NB4 (cell line): ENCODE measurements at regions not wholly inside any gene's neighbourhood (a gene's known extent, or its start where the extent isn't known, plus 50 kb on each side); places are given as distances from the start of the nearest gene placed in this dataset.

Source experiments
- DNase-seq: peaks from one replicate; pipeline ENCODE4 v3.0.0; 2010; ENCODE audit warnings: low read depth
- H3K4me3 ChIP-seq: one replicate; pipeline ENCODE4 v1.5.1; 2011; ENCODE audit warnings: mild to moderate bottlenecking, low read depth, low read length, moderate library complexity
- CTCF ChIP-seq: IDR thresholded peaks from one replicate; pipeline ENCODE4 v1.5.1; 2012; ENCODE audit warnings: low read depth, low read length
- MAX ChIP-seq: IDR thresholded peaks from 2 replicates; pipeline ENCODE4 v1.6.1; 2011; ENCODE audit warnings: low read depth, low read length
- MYC ChIP-seq: IDR thresholded peaks from 2 replicates; pipeline ENCODE4 v1.6.1; 2011; ENCODE audit warnings: low read depth, low read length
- POLR2A ChIP-seq: IDR thresholded peaks from 2 replicates; pipeline ENCODE4 v1.6.1; 2011; ENCODE audit warnings: mild to moderate bottlenecking; ENCODE audit not compliant: insufficient read length; ENCODE audit errors: extremely low read depth

GRCh38 chr1:22370190-22370498 lies 81.5 kb upstream of the ZBTB40 start:
- H3K4me3 ChIP-seq = no peak overlapping the region
- no peak for DNase-seq
- TF ChIP-seq POLR2A (no peak), MAX (no peak), MYC (no peak), CTCF (no peak)

- H3K4me3 ChIP-seq = no peak overlapping the region
- no peak for TF ChIP-seq MAX
- TF ChIP-seq POLR2A = no peak
- no peak for TF ChIP-seq CTCF
- no peak for TF ChIP-seq MYC
- DNase-seq = no peak
These were observed 80.2 kb upstream of the ZBTB40 start for GRCh38 chr1:22371408-22371807.

- H3K4me3 ChIP-seq = no peak overlapping the region
- DNase-seq = no peak
- TF ChIP-seq MAX (no peak), CTCF (no peak), POLR2A (no peak), MYC (no peak)
These were observed 78.4 kb upstream of the ZBTB40 start for GRCh38 chr1:22373252-22373651.

- no peak for DNase-seq
- no peak overlapping the region for H3K4me3 ChIP-seq
- no peak for TF ChIP-seq MYC
These were observed 77.7 kb upstream of the ZBTB40 start for GRCh38 chr1:22374001-22374400.

GRCh38 chr1:22375601-22376000 lies 76.0 kb upstream of the ZBTB40 start:
- H3K4me3 ChIP-seq = no peak overlapping the region
- TF ChIP-seq MYC (no peak), CTCF (no peak), POLR2A (no peak), MAX (no peak)
- DNase-seq = no peak

- no peak overlapping the region for H3K4me3 ChIP-seq
- TF ChIP-seq POLR2A = no peak
- TF ChIP-seq CTCF = no peak
- TF ChIP-seq MAX = no peak
- DNase-seq = no peak
These were observed 75.7 kb upstream of the ZBTB40 start for GRCh38 chr1:22376001-22376400.

GRCh38 chr1:22376546-22376945 lies 75.1 kb upstream of the ZBTB40 start:
- H3K4me3 ChIP-seq = no peak overlapping the region
- no peak for DNase-seq
- TF ChIP-seq MYC (no peak), CTCF (no peak), MAX (no peak), POLR2A (no peak)
